Endometrium (tissue), 2 donors: ENCODE measurements at regions not wholly inside any gene's neighbourhood (a gene's known extent, or its start where the extent isn't known, plus 50 kb on each side); places are given as distances from the start of the nearest gene placed in this dataset.

Experiments used
- FAIRE-seq: peaks from 2 replicates; lab custom pipeline; 2012; peaks lifted over from hg19 to GRCh38; lab: Jason Lieb, UNC
- donor health status: control.
- donor health status: control.

- FAIRE-seq: no peak
Measured at GRCh38 chr3:117523418-117523817, 813.8 kb downstream of the TUSC7 start.

GRCh38 chr3:117524890-117525289 is 815.3 kb downstream of the TUSC7 start:
- FAIRE-seq: no peak

- FAIRE-seq: peak; percentile 94
Measured at GRCh38 chr3:117526470-117527079, 817.0 kb downstream of the TUSC7 start.

- no peak for FAIRE-seq
Measured at GRCh38 chr3:117527346-117527745, 817.8 kb downstream of the TUSC7 start.

GRCh38 chr3:117528688-117529087 is 819.1 kb downstream of the TUSC7 start:
- FAIRE-seq: no peak

GRCh38 chr3:117531078-117531767 is 821.6 kb downstream of the TUSC7 start:
- no peak for FAIRE-seq

GRCh38 chr3:117532268-117532667 is 822.7 kb downstream of the TUSC7 start:
- no peak for FAIRE-seq

- no peak for FAIRE-seq
Measured at GRCh38 chr3:117534138-117534537, 824.6 kb downstream of the TUSC7 start.

GRCh38 chr3:117536006-117536405 is 826.4 kb downstream of the TUSC7 start:
- no peak for FAIRE-seq

GRCh38 chr3:117537949-117538348 is 828.4 kb downstream of the TUSC7 start:
- no peak for FAIRE-seq

GRCh38 chr3:117539729-117540128 is 830.1 kb downstream of the TUSC7 start:
- FAIRE-seq: no peak

GRCh38 chr3:117540597-117540996 is 831.0 kb downstream of the TUSC7 start:
- FAIRE-seq: no peak

GRCh38 chr3:117541721-117542120 is 832.1 kb downstream of the TUSC7 start:
- no peak for FAIRE-seq

- FAIRE-seq: no peak
Measured at GRCh38 chr3:117543521-117543920, 833.9 kb downstream of the TUSC7 start.

- no peak for FAIRE-seq
Measured at GRCh38 chr3:117545484-117545883, 835.9 kb downstream of the TUSC7 start.

GRCh38 chr3:117547956-117548550 is 838.5 kb downstream of the TUSC7 start:
- FAIRE-seq: no peak

- no peak for FAIRE-seq
Measured at GRCh38 chr3:117548600-117548999, 839.0 kb downstream of the TUSC7 start.

- no peak for FAIRE-seq
Measured at GRCh38 chr3:117549716-117550115, 840.1 kb downstream of the TUSC7 start.

GRCh38 chr3:117550766-117551165 is 841.2 kb downstream of the TUSC7 start:
- FAIRE-seq: no peak

- FAIRE-seq: no peak
Measured at GRCh38 chr3:117553461-117553860, 843.9 kb downstream of the TUSC7 start.

GRCh38 chr3:117556646-117557407 is 847.2 kb downstream of the TUSC7 start:
- FAIRE-seq: no peak

GRCh38 chr3:117557464-117558090 is 848.0 kb downstream of the TUSC7 start:
- no peak for FAIRE-seq
